H1 (cell line): ENCODE measurements at regions not wholly inside any gene's neighbourhood (a gene's known extent, or its start where the extent isn't known, plus 50 kb on each side); places are given as distances from the start of the nearest gene placed in this dataset.

Experiments used
- BCL11A ChIP-seq, 2 experiments: IDR thresholded peaks; one replicate each; pipeline ENCODE4 v1.6.1; 2011; ENCODE audit warnings: low read depth in 2 of 2, low read length in 2 of 2, mild to moderate bottlenecking in 2 of 2
- BRCA1 ChIP-seq: IDR thresholded peaks from 2 replicates; pipeline ENCODE4 v1.6.1; 2012; ENCODE audit warnings: low read depth, low read length, improper control_type of control experiment
- CHD2 ChIP-seq: IDR thresholded peaks from 2 replicates; pipeline ENCODE4 v1.6.1; 2012; ENCODE audit warnings: low read length, improper control_type of control experiment
- CREB1 ChIP-seq: IDR thresholded peaks from 2 replicates; pipeline ENCODE4 v1.6.1; 2012; ENCODE audit warnings: inconsistent platforms
- EP300 ChIP-seq, 2 experiments: IDR thresholded peaks; 1 replicate in 1 of 2; 2 replicates in 1 of 2; pipeline ENCODE4 v1.6.1; 2011 to 2012; ENCODE audit warnings: low read depth in 2 of 2, low read length in 2 of 2, mild to moderate bottlenecking in 2 of 2, borderline replicate concordance in 1 of 2, inconsistent platforms in 1 of 2, moderate library complexity in 1 of 2
- GTF2F1 ChIP-seq: IDR thresholded peaks from 2 replicates; pipeline ENCODE4 v1.6.1; 2012; ENCODE audit warnings: low read depth, low read length, improper control_type of control experiment, borderline replicate concordance
- KDM5A ChIP-seq: fragments of 200-600 bp; IDR thresholded peaks from 2 replicates; pipeline ENCODE4 v1.7.1; 2012; ENCODE audit warnings: mild to moderate bottlenecking, low read length, inconsistent platforms, mixed read lengths
- MAFK ChIP-seq: IDR thresholded peaks from 2 replicates; pipeline ENCODE4 v1.6.1; 2012; ENCODE audit warnings: low read depth, mild to moderate bottlenecking, improper control_type of control experiment, low read length
- NRF1 ChIP-seq: IDR thresholded peaks from 2 replicates; pipeline ENCODE4 v1.6.1; 2011; ENCODE audit warnings: mild to moderate bottlenecking, low read depth, low read length, improper control_type of control experiment
- POLR2AphosphoS5 ChIP-seq: IDR thresholded peaks from 2 replicates; pipeline ENCODE4 v1.6.1; 2011; ENCODE audit warnings: low read depth, low read length
- POU5F1 ChIP-seq: IDR thresholded peaks from 2 replicates; pipeline ENCODE4 v1.6.1; 2011; ENCODE audit warnings: low read depth, mild to moderate bottlenecking, low read length, moderate library complexity
- RFX5 ChIP-seq: IDR thresholded peaks from 2 replicates; pipeline ENCODE4 v1.6.1; 2011; ENCODE audit warnings: low read depth, low read length, improper control_type of control experiment, borderline replicate concordance
- RXRA ChIP-seq: IDR thresholded peaks from 2 replicates; pipeline ENCODE4 v1.6.1; 2011; ENCODE audit warnings: low read depth, mild to moderate bottlenecking, low read length, moderate library complexity; ENCODE audit not compliant: insufficient read depth
- SAP30 ChIP-seq: fragments of 300-600 bp; sonication (generic); IDR thresholded peaks from 2 replicates; pipeline ENCODE4 v1.7.1; 2012; ENCODE audit warnings: low read length, moderate library complexity, mild to moderate bottlenecking, inconsistent platforms; ENCODE audit not compliant: insufficient read depth, insufficient replicate concordance
- SIN3A ChIP-seq, 2 experiments: IDR thresholded peaks in 1 of 2; conservative IDR thresholded peaks in 1 of 2; 2 replicates each; pipeline ENCODE4 v1.6.1; 2011 to 2012; ENCODE audit warnings: low read length in 2 of 2, improper control_type of control experiment in 1 of 2, low read depth in 1 of 2, mild to moderate bottlenecking in 1 of 2
- SP4 ChIP-seq: IDR thresholded peaks from 2 replicates; pipeline ENCODE4 v1.6.1; 2012; ENCODE audit warnings: low read length, inconsistent platforms
- TEAD4 ChIP-seq: IDR thresholded peaks from 2 replicates; pipeline ENCODE4 v1.6.1; 2012; ENCODE audit warnings: low read depth, low read length, inconsistent platforms, mixed read lengths
- TF ChIP-seq, protein P1 (sequence below): IDR thresholded peaks from 2 replicates; pipeline ENCODE4 v1.6.1; 2012; ENCODE audit warnings: low read length, inconsistent platforms

DNA sequence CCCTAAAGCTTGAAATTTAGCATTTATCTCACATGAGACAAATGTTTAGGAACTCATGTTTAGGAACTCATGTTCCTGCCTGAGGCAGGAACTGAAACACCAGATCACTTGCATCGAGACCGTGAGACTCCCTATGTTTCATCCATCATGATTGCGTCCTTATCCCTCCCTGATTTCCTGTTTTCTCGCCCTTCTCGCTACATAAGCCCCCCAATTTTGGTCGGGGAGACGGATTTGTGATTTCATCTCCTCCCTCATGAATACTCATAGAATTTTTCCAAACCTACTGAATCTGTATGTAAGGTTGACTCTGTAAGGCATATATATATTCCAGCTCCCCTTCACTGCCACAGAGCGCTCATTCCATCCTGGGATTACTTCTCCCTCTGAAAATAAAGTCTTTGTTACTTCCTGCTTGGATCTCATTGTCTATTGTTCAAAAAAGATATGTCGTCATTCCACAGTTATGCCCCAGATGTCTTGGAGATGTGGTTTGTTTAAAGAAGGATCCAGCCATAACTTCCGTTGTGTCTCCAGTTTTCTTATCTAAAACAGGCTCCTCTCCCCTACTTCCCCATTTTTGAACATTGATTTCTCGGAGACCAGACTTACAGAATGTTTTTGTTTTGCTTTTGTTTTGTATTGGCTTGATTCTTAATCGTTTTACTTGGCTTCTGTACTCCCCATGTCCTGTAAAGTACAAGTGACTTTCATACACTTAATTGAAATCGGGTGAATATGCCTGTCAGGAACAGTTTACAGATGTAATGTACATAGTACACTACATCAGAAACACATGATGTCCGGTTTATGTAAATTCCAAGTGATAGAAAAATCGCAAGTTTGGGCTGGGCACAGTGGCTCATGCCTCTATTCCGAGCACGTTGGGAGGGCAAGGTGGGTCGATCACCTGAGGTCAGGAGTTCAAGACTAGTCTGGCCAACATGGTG is 118.7 kb downstream of the HFE start (continued):
- TF ChIP-seq BCL11A (IDR thresholded peaks at IDR 0.05; ENCODE audit: low read depth in 2 of 2, low read length in 2 of 2) = no peak
- no peak for TF ChIP-seq TEAD4
- TF ChIP-seq NRF1 = no peak
- TF ChIP-seq GTF2F1 = no peak
- no peak for TF ChIP-seq EP300 (IDR thresholded peaks at IDR 0.05; ENCODE audit: borderline replicate concordance in 1 of 2, low read depth in 2 of 2, low read length in 2 of 2)
- TF ChIP-seq, protein P1, sequence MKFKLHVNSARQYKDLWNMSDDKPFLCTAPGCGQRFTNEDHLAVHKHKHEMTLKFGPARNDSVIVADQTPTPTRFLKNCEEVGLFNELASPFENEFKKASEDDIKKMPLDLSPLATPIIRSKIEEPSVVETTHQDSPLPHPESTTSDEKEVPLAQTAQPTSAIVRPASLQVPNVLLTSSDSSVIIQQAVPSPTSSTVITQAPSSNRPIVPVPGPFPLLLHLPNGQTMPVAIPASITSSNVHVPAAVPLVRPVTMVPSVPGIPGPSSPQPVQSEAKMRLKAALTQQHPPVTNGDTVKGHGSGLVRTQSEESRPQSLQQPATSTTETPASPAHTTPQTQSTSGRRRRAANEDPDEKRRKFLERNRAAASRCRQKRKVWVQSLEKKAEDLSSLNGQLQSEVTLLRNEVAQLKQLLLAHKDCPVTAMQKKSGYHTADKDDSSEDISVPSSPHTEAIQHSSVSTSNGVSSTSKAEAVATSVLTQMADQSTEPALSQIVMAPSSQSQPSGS = peak; percentile 66
- no peak for TF ChIP-seq SIN3A (conservative IDR thresholded peaks at IDR 0.05 in 1 of 2, IDR thresholded peaks at IDR 0.05 in 1 of 2; ENCODE audit: low read depth in 1 of 2, low read length in 2 of 2)
- TF ChIP-seq RXRA = no peak
- TF ChIP-seq KDM5A = no peak
- no peak for TF ChIP-seq CREB1
- no peak; the same call in 1 of the 2 replicates for TF ChIP-seq SP4
- TF ChIP-seq POLR2AphosphoS5 = peak; percentile 95
- TF ChIP-seq RFX5 = no peak
- no peak for TF ChIP-seq BRCA1
- no peak for TF ChIP-seq SAP30
- no peak for TF ChIP-seq MAFK
- no peak for TF ChIP-seq CHD2
- no peak for TF ChIP-seq POU5F1
- TF ChIP-seq, all 59 proteins: peak for 6
